HG03025 (cell line): ENCODE measurements at regions not wholly inside any gene's neighbourhood (a gene's known extent, or its start where the extent isn't known, plus 50 kb on each side); places are given as distances from the start of the nearest gene placed in this dataset.

Experiments used
- ATAC-seq: cut with Tn5 transposase; IDR thresholded peaks from one replicate; pipeline ENCODE4 v1.9.1; 2021; ENCODE audit warnings: mild to moderate bottlenecking, moderate library complexity; ENCODE audit not compliant: unreplicated experiment, low FRiP score

GRCh38 chr3:31172336-31172735, 277.9 kb upstream of the GADL1 start:
- ATAC-seq, result no peak

GRCh38 chr3:31173118-31173718, 278.8 kb upstream of the GADL1 start:
- no peak for ATAC-seq

GRCh38 chr3:31174079-31174478, 279.6 kb upstream of the GADL1 start:
- ATAC-seq, result no peak

GRCh38 chr3:31176045-31176444, 281.6 kb upstream of the GADL1 start:
- no peak for ATAC-seq

GRCh38 chr3:31178467-31178866, 284.0 kb upstream of the GADL1 start:
- no peak for ATAC-seq

GRCh38 chr3:31179768-31180167, 285.3 kb upstream of the GADL1 start:
- ATAC-seq, result no peak

GRCh38 chr3:31180274-31180673, 285.8 kb upstream of the GADL1 start:
- no peak for ATAC-seq

- no peak for ATAC-seq
Observed at GRCh38 chr3:31181661-31182060, 287.2 kb upstream of the GADL1 start.

GRCh38 chr3:31182661-31183060, 288.2 kb upstream of the GADL1 start:
- no peak for ATAC-seq

- ATAC-seq, result no peak
Observed at GRCh38 chr3:31184261-31185061, 290.0 kb upstream of the GADL1 start.

- ATAC-seq, result no peak
Observed at GRCh38 chr3:31185062-31185357, 290.5 kb upstream of the GADL1 start.

- no peak for ATAC-seq
Observed at GRCh38 chr3:31186041-31186440, 291.6 kb upstream of the GADL1 start.

- ATAC-seq, result no peak
Observed at GRCh38 chr3:31187380-31187779, 292.9 kb upstream of the GADL1 start.

- no peak for ATAC-seq
Observed at GRCh38 chr3:31188112-31188511, 293.7 kb upstream of the GADL1 start.

GRCh38 chr3:31189330-31189729, 294.9 kb upstream of the GADL1 start:
- no peak for ATAC-seq

- ATAC-seq, result no peak
Observed at GRCh38 chr3:31189971-31190370, 295.5 kb upstream of the GADL1 start.

GRCh38 chr3:31191354-31191753, 296.9 kb upstream of the GADL1 start:
- no peak for ATAC-seq

- no peak for ATAC-seq
Observed at GRCh38 chr3:31193429-31193828, 299.0 kb upstream of the GADL1 start.

- ATAC-seq, result no peak
Observed at GRCh38 chr3:31193871-31194270, 299.4 kb upstream of the GADL1 start.

- no peak for ATAC-seq
Observed at GRCh38 chr3:31196261-31196660, 301.8 kb upstream of the GADL1 start.

- no peak for ATAC-seq
Observed at GRCh38 chr3:31196881-31197364, 302.5 kb upstream of the GADL1 start.

GRCh38 chr3:31197941-31198340, 303.5 kb upstream of the GADL1 start:
- no peak for ATAC-seq
